Neuronal stem cell (in vitro differentiated cells): ENCODE measurements at regions not wholly inside any gene's neighbourhood (a gene's known extent, or its start where the extent isn't known, plus 50 kb on each side); places are given as distances from the start of the nearest gene placed in this dataset.

Experiments used
- DNase-seq: peaks from one replicate; pipeline ENCODE4 v3.0.0-alpha.2; 2013; ENCODE audit warnings: low spot score
- H2AFZ ChIP-seq: one replicate; pipeline ENCODE4 v1.6.1; 2013; ENCODE audit warnings: mild to moderate bottlenecking, low read length, inconsistent platforms
- H2AK5ac ChIP-seq: 2 replicates; pipeline ENCODE4 v1.6.1; 2013; ENCODE audit warnings: low read depth, mild to moderate bottlenecking, inconsistent platforms, low read length, moderate library complexity, mixed read lengths
- H2BK120ac ChIP-seq: 2 replicates; pipeline ENCODE4 v1.6.1; 2013; ENCODE audit warnings: low read depth, mild to moderate bottlenecking, inconsistent platforms, low read length, moderate library complexity, mixed read lengths
- H2BK12ac ChIP-seq: one replicate; pipeline ENCODE4 v1.6.1; 2013; ENCODE audit warnings: low read length, inconsistent platforms
- H2BK15ac ChIP-seq: 2 replicates; pipeline ENCODE4 v1.6.1; 2013; ENCODE audit warnings: mild to moderate bottlenecking, low read length, inconsistent platforms, mixed read lengths
- H2BK5ac ChIP-seq: one replicate; pipeline ENCODE4 v1.6.1; 2013; ENCODE audit warnings: inconsistent platforms, mild to moderate bottlenecking, low read length, moderate library complexity
- H3K14ac ChIP-seq: one replicate; pipeline ENCODE4 v1.6.1; 2013; ENCODE audit warnings: low read length, inconsistent platforms
- H3K18ac ChIP-seq: 2 replicates; pipeline ENCODE4 v1.6.1; 2013; ENCODE audit warnings: low read length, inconsistent platforms
- H3K23ac ChIP-seq: 2 replicates; pipeline ENCODE4 v1.6.1; 2013; ENCODE audit warnings: low read depth, mild to moderate bottlenecking, mixed read lengths, low read length, inconsistent platforms; ENCODE audit not compliant: poor library complexity
- H3K27ac ChIP-seq: replicated peaks from 3 replicates; pipeline ENCODE4 v1.5.1; 2013; ENCODE audit warnings: low read length, inconsistent platforms
- H3K27me3 ChIP-seq, 3 experiments: 2 replicates each; pipeline ENCODE4 v1.6.1; 2013; ENCODE audit warnings: low read length in 3 of 3, mild to moderate bottlenecking in 2 of 3, inconsistent platforms in 1 of 3, low read depth in 1 of 3, mixed read lengths in 1 of 3, moderate library complexity in 1 of 3; ENCODE audit not compliant: control insufficient read depth in 3 of 3, insufficient read depth in 3 of 3
- H3K36me3 ChIP-seq, 2 donors: replicated peaks in 1 of 2; 2 replicates each; pipeline ENCODE4 v1.6.1; 2013; ENCODE audit warnings: low read length in 2 of 2; ENCODE audit not compliant: control insufficient read depth in 2 of 2, insufficient read depth in 2 of 2
- H3K4ac ChIP-seq: 2 replicates; pipeline ENCODE4 v1.6.1; 2013; ENCODE audit warnings: inconsistent platforms, mild to moderate bottlenecking, low read length, moderate library complexity
- H3K4me1 ChIP-seq, 2 donors: 1 replicate in 1 of 2; 2 replicates in 1 of 2; pipeline ENCODE4 v1.6.1; 2013; ENCODE audit warnings: low read length in 2 of 2, low read depth in 1 of 2; ENCODE audit not compliant: control insufficient read depth in 2 of 2, insufficient read depth in 1 of 2
- H3K4me2 ChIP-seq: one replicate; pipeline ENCODE4 v1.6.1; 2013; ENCODE audit warnings: mild to moderate bottlenecking, low read length, inconsistent platforms; ENCODE audit not compliant: insufficient read depth, poor library complexity, severe bottlenecking
- H3K4me3 ChIP-seq, 2 donors: 2 replicates each; pipeline ENCODE4 v1.5.1; 2013; ENCODE audit warnings: low read length in 2 of 2, mild to moderate bottlenecking in 2 of 2, inconsistent platforms in 1 of 2, moderate library complexity in 1 of 2
- H3K79me1 ChIP-seq: one replicate; pipeline ENCODE4 v1.6.1; 2013; ENCODE audit warnings: low read depth, mild to moderate bottlenecking, inconsistent platforms, low read length, moderate library complexity
- H3K9ac ChIP-seq: one replicate; pipeline ENCODE4 v1.6.1; 2013; ENCODE audit warnings: mild to moderate bottlenecking, low read depth, low read length, inconsistent platforms; ENCODE audit not compliant: poor library complexity
- H3K9me3 ChIP-seq, 2 donors: replicated peaks in 1 of 2; 2 replicates each; pipeline versions ENCODE3 to v1.6.1; 2013; ENCODE audit warnings: low read length in 2 of 2, mild to moderate bottlenecking in 2 of 2, inconsistent platforms in 1 of 2, low read depth in 1 of 2, mixed read lengths in 1 of 2, moderate library complexity in 1 of 2; ENCODE audit not compliant: control insufficient read depth in 2 of 2, insufficient read depth in 1 of 2
- H4K8ac ChIP-seq: one replicate; pipeline ENCODE4 v1.6.1; 2013; ENCODE audit warnings: low read depth, mild to moderate bottlenecking, inconsistent platforms, low read length, moderate library complexity
- H4K91ac ChIP-seq: one replicate; pipeline ENCODE4 v1.6.1; 2013; ENCODE audit warnings: low read length, low read depth, mild to moderate bottlenecking, inconsistent platforms; ENCODE audit not compliant: poor library complexity
- WGBS, 2 donors: extraction: QIAGEN DNeasy Blood & Tissue Kit; methylation state at CpG; one replicate each; pipeline ENCODE4 v1.1.7; 2013; ENCODE audit warnings: missing lambda C conversion rate in 2 of 2, mixed read lengths in 1 of 2; ENCODE audit not compliant: insufficient read length in 2 of 2, insufficient replicate concordance in 1 of 2; ENCODE audit errors: extremely low coverage in 2 of 2; 5-methylcytosine and 5-hydroxymethylcytosine counted together

DNA sequence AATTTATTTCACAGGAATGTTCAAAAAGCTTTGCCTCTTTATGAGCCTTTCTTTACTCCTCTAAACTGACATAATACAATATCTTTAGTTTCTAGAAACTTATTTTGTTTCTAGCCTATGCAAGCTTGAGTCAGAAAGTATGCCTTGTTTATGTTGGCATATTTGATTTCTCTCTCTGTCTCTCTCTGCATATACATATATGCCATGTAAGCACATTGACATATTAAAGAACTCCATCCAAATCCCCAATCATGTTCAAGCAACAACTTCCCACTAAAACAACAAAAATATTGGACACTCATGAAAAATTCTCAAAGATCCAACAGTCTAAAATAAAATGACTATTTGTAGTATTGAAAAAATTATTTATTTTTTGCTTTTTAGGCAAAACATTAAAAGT is 1651.2 kb upstream of the ACVR2A start:
- Histone ChIP-seq H4K91ac (no peak overlapping the region), H3K18ac (no peak overlapping the region), H3K23ac (no peak overlapping the region), H4K8ac (no peak overlapping the region), H2AK5ac (no peak overlapping the region), H3K4me3 (no peak overlapping the region), H2BK5ac (no peak overlapping the region), H3K79me1 (no peaks in the 10 kb centered on the region), H3K27ac (no peak overlapping the region), H2BK120ac (no peak overlapping the region), H3K36me3 (no peaks in the 10 kb centered on the region), H2BK15ac (no peak overlapping the region), H3K4ac (no peak overlapping the region), H3K9me3 (no peaks in the 10 kb centered on the region), H3K4me2 (no peak overlapping the region), H2AFZ (no peak overlapping the region), H2BK12ac (no peak overlapping the region), H3K4me1 (no peaks in the 10 kb centered on the region), H3K14ac (no peak overlapping the region), H3K27me3 (no peaks in the 10 kb centered on the region), H3K9ac (no peak overlapping the region)
- no peak for DNase-seq

DNA sequence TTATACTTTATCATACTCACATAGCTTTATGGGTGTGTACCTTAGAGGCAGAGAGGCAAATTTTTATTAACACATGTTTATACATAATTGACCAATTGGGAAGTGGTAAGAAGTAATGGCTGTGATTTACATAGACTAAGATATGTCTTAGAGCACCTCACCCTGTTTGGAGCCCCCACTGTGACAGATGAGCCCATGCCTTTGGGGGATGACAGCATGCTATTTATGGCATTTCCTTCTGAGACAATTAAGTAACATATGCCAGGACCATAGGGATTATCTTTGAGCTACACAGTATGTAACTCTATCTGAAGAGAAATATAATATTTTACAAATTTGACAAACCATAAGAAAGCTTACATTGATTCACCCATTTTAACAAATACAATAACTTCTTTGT is 1655.3 kb upstream of the ACVR2A start:
- H3K4me1 ChIP-seq, result no peaks in the 10 kb centered on the region
- no peak overlapping the region for H2BK15ac ChIP-seq
- no peak overlapping the region for H3K18ac ChIP-seq
- H3K4me3 ChIP-seq, result no peak overlapping the region
- DNase-seq, result no peak
- H3K14ac ChIP-seq, result no peak overlapping the region
- no peak overlapping the region for H4K91ac ChIP-seq
- H3K4ac ChIP-seq, result no peak overlapping the region
- H3K9me3 ChIP-seq, result no peaks in the 10 kb centered on the region
- H2BK5ac ChIP-seq, result no peak overlapping the region
- H3K23ac ChIP-seq, result no peak overlapping the region
- H3K4me2 ChIP-seq, result no peak overlapping the region
- no peak overlapping the region for H2BK120ac ChIP-seq
- H2BK12ac ChIP-seq, result no peak overlapping the region
- H3K36me3 ChIP-seq, result no peaks in the 10 kb centered on the region
- H2AK5ac ChIP-seq, result no peak overlapping the region
- no peak overlapping the region for H2AFZ ChIP-seq
- no peaks in the 10 kb centered on the region for H3K79me1 ChIP-seq
- H3K27me3 ChIP-seq, result no peaks in the 10 kb centered on the region
- no peak overlapping the region for H3K9ac ChIP-seq
- no peak overlapping the region for H4K8ac ChIP-seq
- no peak overlapping the region for H3K27ac ChIP-seq

DNA sequence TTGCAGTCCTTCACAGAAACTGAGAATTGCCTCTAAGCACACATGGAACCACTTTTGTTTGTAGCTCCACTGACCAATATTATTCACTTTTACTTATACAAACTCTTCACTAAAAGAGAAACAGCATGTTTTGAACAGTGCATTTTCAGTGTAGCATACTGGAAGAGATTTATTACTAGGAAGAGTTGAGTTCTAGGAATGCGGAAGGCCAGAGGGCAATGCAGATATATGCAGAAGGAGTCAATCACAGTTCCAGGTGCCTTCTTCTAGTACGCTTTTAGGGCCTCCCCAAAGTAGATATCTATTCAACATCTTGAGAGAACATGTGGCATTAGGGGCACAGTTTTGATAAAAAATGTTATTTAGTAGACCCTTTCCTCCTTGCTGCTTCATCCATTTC is 1654.0 kb upstream of the ZEB2 start:
- no peak for DNase-seq
- Histone ChIP-seq H2BK5ac (no peak overlapping the region), H3K14ac (no peak overlapping the region), H4K8ac (no peak overlapping the region), H3K27me3 (no peaks in the 10 kb centered on the region), H2AK5ac (no peak overlapping the region), H3K27ac (no peak overlapping the region), H3K79me1 (no peaks in the 10 kb centered on the region), H3K4me1 (no peaks in the 10 kb centered on the region), H3K9me3 (peaks cover 0 to 11% of the 10 kb centered on the region in 2 donors), H2AFZ (no peak overlapping the region), H3K4ac (no peak overlapping the region), H2BK15ac (no peak overlapping the region), H3K36me3 (no peaks in the 10 kb centered on the region), H4K91ac (no peak overlapping the region), H3K23ac (no peak overlapping the region), H3K18ac (no peak overlapping the region), H2BK120ac (no peak overlapping the region), H3K4me2 (no peak overlapping the region), H2BK12ac (no peak overlapping the region), H3K4me3 (no peak overlapping the region), H3K9ac (no peak overlapping the region)
- no CpG with 5 or more reads among the region's 2 CpGs for WGBS, 2 donors

DNA sequence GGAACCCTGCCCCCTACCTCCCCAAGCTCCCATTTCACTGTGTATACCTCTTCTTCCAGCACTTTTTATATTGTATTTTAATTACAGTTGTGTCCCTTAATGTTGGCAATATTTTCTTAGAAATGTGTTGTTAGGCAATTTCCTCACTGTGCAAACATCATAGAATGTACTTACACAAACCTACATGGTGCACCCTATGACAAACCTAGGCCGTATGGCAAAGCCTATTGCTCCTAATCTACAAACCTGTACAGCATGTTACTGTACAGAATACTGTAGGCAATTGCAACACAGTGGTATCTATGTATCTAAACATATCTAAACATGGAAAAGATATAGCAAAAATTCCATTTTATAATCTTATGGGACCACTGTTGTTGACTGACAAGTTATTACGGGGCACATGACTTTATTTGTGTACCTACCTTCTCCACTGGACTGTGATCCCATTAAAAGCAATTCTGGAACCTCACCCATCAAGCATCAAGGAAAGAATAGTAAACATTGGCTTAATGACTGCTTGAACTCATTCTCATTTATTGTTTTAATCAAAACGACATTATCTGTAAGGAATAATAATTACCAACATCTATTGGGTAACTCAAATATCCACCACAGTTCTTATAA is 1641.5 kb upstream of the ZEB2 start:
- no peak for DNase-seq
- Histone ChIP-seq H4K8ac (no peak overlapping the region), H3K79me1 (no peaks in the 10 kb centered on the region), H2BK15ac (no peak overlapping the region), H3K14ac (no peak overlapping the region), H3K18ac (no peak overlapping the region), H3K27me3 (no peaks in the 10 kb centered on the region), H3K9ac (no peak overlapping the region), H3K4ac (no peak overlapping the region), H3K27ac (no peak overlapping the region), H2AFZ (no peak overlapping the region), H2BK5ac (no peak overlapping the region), H4K91ac (no peak overlapping the region), H2BK12ac (no peak overlapping the region), H3K4me2 (no peak overlapping the region), H3K36me3 (no peaks in the 10 kb centered on the region), H2AK5ac (no peak overlapping the region), H3K23ac (no peak overlapping the region), H3K9me3 (no peaks in the 10 kb centered on the region), H2BK120ac (no peak overlapping the region), H3K4me1 (no peaks in the 10 kb centered on the region), H3K4me3 (no peak overlapping the region)
- WGBS, 2 donors, result no CpG with 5 or more reads among the region's 3 CpGs
